ENCODE measurements at regions not wholly inside any gene's neighbourhood (a gene's known extent, or its start where the extent isn't known, plus 50 kb on each side); places are given as distances from the start of the nearest gene placed in this dataset.

DNA sequence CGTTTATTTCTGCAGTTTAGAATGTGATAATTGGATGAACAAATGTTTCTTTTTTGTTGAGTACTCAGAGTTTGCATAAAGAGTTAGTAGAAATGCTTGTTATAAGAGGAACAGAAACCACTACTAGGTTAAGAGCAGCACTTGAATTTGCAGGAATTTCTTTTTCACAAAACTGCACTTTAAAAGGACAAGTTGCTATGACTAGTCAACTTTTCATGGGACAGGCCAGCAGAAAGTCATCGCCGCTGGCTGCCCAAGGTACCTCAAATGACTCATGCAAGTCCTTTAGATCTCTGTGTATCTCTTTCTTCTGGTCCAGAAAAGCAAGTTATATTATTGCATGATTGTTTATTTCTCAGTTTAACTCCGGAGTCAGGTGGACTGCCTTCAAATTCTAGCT, 97.3 kb upstream of the HMHB1 start:
- no peak for DNase-seq
- Histone ChIP-seq H3K4me3 (ENCODE audit: insufficient read depth, low read depth, low read length) (no peak overlapping the region), H3K27me3 (ENCODE audit: control insufficient read depth, insufficient read depth, low read length) (no peaks in the 10 kb centered on the region)

GRCh38 chr5:143713047-143714003, 98.6 kb upstream of the HMHB1 start:
- no peak for DNase-seq
- H3K27me3 ChIP-seq (ENCODE audit: control insufficient read depth, insufficient read depth, low read length) = no peaks in the 10 kb centered on the region
- H3K4me3 ChIP-seq (ENCODE audit: insufficient read depth, low read depth, low read length) = no peak overlapping the region
- H3K36me3 ChIP-seq (replicated peaks; ENCODE audit: control insufficient read depth, insufficient read depth, low read length) = no peaks in the 10 kb centered on the region

More for the DNA sequence above, 97.3 kb upstream of the HMHB1 start:
- no peaks in the 10 kb centered on the region for H3K36me3 ChIP-seq (replicated peaks; ENCODE audit: control insufficient read depth, insufficient read depth, low read length)

- Histone ChIP-seq H3K36me3 (replicated peaks; ENCODE audit: control insufficient read depth, insufficient read depth, low read length) (no peaks in the 10 kb centered on the region), H3K27me3 (ENCODE audit: control insufficient read depth, insufficient read depth, low read length) (no peaks in the 10 kb centered on the region)
Measured at GRCh38 chr5:143708672-143709071, 103.3 kb upstream of the HMHB1 start.

GRCh38 chr5:143707806-143708205, 104.2 kb upstream of the HMHB1 start:
- no peak overlapping the region for H3K4me3 ChIP-seq (ENCODE audit: insufficient read depth, low read depth, low read length)
- no peaks in the 10 kb centered on the region for H3K27me3 ChIP-seq (ENCODE audit: control insufficient read depth, insufficient read depth, low read length)
- no peaks in the 10 kb centered on the region for H3K36me3 ChIP-seq (replicated peaks; ENCODE audit: control insufficient read depth, insufficient read depth, low read length)
- no peak for DNase-seq

More at GRCh38 chr5:143708672-143709071, 103.3 kb upstream of the HMHB1 start:
- no peak overlapping the region for H3K4me3 ChIP-seq (ENCODE audit: insufficient read depth, low read depth, low read length)
- no peak for DNase-seq

GRCh38 chr5:143705381-143705780, 106.6 kb upstream of the HMHB1 start:
- H3K27me3 ChIP-seq (ENCODE audit: control insufficient read depth, insufficient read depth, low read length) = no peaks in the 10 kb centered on the region
- no peaks in the 10 kb centered on the region for H3K36me3 ChIP-seq (replicated peaks; ENCODE audit: control insufficient read depth, insufficient read depth, low read length)
- no peak for DNase-seq
- no peak overlapping the region for H3K4me3 ChIP-seq (ENCODE audit: insufficient read depth, low read depth, low read length)

DNA sequence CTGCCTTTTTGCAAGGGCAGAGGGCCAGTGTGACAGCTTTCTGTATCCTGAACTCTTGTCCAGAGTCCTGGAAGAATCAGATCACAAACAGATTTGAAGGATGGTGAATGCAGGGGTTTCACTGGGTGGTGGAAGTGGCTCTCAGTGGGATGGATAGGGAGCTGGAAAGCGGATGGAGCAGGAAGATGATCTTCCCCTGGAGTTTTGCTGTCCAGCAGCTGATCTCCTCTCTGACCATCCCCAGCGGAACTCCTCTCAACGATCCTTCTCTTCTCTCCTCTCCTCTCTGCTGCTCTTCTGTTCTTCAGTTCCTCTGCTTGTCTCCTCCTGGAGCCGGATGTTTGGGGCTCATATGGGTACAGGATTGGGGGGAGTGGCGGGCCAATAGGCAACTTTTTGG, 108.3 kb upstream of the HMHB1 start:
- no peaks in the 10 kb centered on the region for H3K36me3 ChIP-seq (replicated peaks; ENCODE audit: control insufficient read depth, insufficient read depth, low read length)
- no peak overlapping the region for H3K4me3 ChIP-seq (ENCODE audit: insufficient read depth, low read depth, low read length)
- H3K27me3 ChIP-seq (ENCODE audit: control insufficient read depth, insufficient read depth, low read length) = no peaks in the 10 kb centered on the region
- no peak for DNase-seq

- no peak overlapping the region for H3K4me3 ChIP-seq (ENCODE audit: insufficient read depth, low read depth, low read length)
- no peaks in the 10 kb centered on the region for H3K36me3 ChIP-seq (replicated peaks; ENCODE audit: control insufficient read depth, insufficient read depth, low read length)
- DNase-seq = no peak
- no peaks in the 10 kb centered on the region for H3K27me3 ChIP-seq (ENCODE audit: control insufficient read depth, insufficient read depth, low read length)
Measured at GRCh38 chr5:143701493-143701892, 110.5 kb upstream of the HMHB1 start.

DNA sequence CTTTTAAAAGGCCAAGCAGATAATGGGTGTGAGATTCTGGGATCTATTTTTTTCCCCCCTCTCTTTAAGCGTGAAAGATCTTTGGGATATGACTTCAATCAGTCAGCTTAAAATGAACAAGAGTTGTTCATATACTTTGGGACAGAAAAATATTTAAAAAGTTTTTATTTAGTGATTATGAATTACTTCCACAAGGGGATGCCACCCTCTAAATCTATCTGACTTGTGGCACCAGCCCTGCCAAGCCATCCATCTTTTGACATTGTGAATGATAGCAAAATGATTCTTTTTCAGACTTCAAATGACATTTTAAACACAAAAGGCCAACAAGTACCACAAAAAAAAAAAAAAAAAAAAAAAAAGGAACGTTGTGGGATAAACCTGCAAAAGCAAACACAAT, 111.0 kb upstream of the HMHB1 start:
- H3K4me3 ChIP-seq (ENCODE audit: insufficient read depth, low read depth, low read length) = no peak overlapping the region

GRCh38 chr5:143699121-143699520, 112.8 kb upstream of the HMHB1 start:
- Histone ChIP-seq H3K36me3 (replicated peaks; ENCODE audit: control insufficient read depth, insufficient read depth, low read length) (no peaks in the 10 kb centered on the region), H3K27me3 (ENCODE audit: control insufficient read depth, insufficient read depth, low read length) (no peaks in the 10 kb centered on the region), H3K4me3 (ENCODE audit: insufficient read depth, low read depth, low read length) (no peak overlapping the region)
- no peak for DNase-seq

More for the DNA sequence above, 111.0 kb upstream of the HMHB1 start:
- no peak for DNase-seq
- no peaks in the 10 kb centered on the region for H3K36me3 ChIP-seq (replicated peaks; ENCODE audit: control insufficient read depth, insufficient read depth, low read length)
- H3K27me3 ChIP-seq (ENCODE audit: control insufficient read depth, insufficient read depth, low read length) = no peaks in the 10 kb centered on the region

GRCh38 chr5:143698574-143698973, 113.4 kb upstream of the HMHB1 start:
- Histone ChIP-seq H3K36me3 (replicated peaks; ENCODE audit: control insufficient read depth, insufficient read depth, low read length) (no peaks in the 10 kb centered on the region), H3K4me3 (ENCODE audit: insufficient read depth, low read depth, low read length) (no peak overlapping the region), H3K27me3 (ENCODE audit: control insufficient read depth, insufficient read depth, low read length) (no peaks in the 10 kb centered on the region)
- DNase-seq = no peak

GRCh38 chr5:143696921-143697320, 115.0 kb upstream of the HMHB1 start:
- Histone ChIP-seq H3K4me3 (ENCODE audit: insufficient read depth, low read depth, low read length) (no peak overlapping the region), H3K27me3 (ENCODE audit: control insufficient read depth, insufficient read depth, low read length) (no peaks in the 10 kb centered on the region), H3K36me3 (replicated peaks; ENCODE audit: control insufficient read depth, insufficient read depth, low read length) (no peaks in the 10 kb centered on the region)
- DNase-seq = no peak

GRCh38 chr5:143695941-143696340, 116.0 kb upstream of the HMHB1 start:
- Histone ChIP-seq H3K36me3 (replicated peaks; ENCODE audit: control insufficient read depth, insufficient read depth, low read length) (no peaks in the 10 kb centered on the region), H3K27me3 (ENCODE audit: control insufficient read depth, insufficient read depth, low read length) (no peaks in the 10 kb centered on the region), H3K4me3 (ENCODE audit: insufficient read depth, low read depth, low read length) (no peak overlapping the region)
- DNase-seq = no peak

DNA sequence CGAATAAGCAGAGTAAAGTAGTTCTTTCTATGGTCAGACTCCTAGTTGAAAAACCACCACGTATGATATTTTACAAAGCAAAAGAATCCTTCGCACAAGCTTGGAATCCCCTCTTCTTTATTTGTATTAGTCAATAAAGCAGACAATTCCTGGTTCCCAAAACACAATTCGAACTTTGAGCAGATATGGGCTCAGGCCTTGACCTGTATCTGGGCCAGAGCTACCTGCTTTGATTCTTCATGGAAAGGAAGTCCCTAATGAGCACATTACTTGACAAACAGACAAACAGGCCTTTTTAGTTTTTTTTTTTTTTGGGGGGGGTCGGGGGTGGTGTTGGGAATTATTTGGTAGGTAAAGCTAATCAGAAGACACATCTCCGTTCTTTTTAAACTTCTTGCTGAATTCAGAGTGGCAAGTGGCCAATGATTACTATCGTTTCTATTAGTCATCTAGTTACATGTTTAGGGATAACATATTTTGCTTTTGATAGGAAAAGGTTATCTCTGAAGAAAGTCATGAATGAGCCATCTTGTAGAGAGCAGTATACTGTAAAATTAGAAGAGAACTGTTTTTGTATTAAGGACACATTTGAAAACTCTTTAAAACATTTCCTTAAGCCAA, 116.6 kb upstream of the HMHB1 start:
- no peaks in the 10 kb centered on the region for H3K36me3 ChIP-seq (replicated peaks; ENCODE audit: control insufficient read depth, insufficient read depth, low read length)

GRCh38 chr5:143694357-143694756, 117.6 kb upstream of the HMHB1 start:
- no peak for DNase-seq
- Histone ChIP-seq H3K4me3 (ENCODE audit: insufficient read depth, low read depth, low read length) (no peak overlapping the region), H3K27me3 (ENCODE audit: control insufficient read depth, insufficient read depth, low read length) (no peaks in the 10 kb centered on the region), H3K36me3 (replicated peaks; ENCODE audit: control insufficient read depth, insufficient read depth, low read length) (no peaks in the 10 kb centered on the region)

More for the DNA sequence above, 116.6 kb upstream of the HMHB1 start:
- no peak for DNase-seq
- Histone ChIP-seq H3K4me3 (ENCODE audit: insufficient read depth, low read depth, low read length) (no peak overlapping the region), H3K27me3 (ENCODE audit: control insufficient read depth, insufficient read depth, low read length) (no peaks in the 10 kb centered on the region)

DNA sequence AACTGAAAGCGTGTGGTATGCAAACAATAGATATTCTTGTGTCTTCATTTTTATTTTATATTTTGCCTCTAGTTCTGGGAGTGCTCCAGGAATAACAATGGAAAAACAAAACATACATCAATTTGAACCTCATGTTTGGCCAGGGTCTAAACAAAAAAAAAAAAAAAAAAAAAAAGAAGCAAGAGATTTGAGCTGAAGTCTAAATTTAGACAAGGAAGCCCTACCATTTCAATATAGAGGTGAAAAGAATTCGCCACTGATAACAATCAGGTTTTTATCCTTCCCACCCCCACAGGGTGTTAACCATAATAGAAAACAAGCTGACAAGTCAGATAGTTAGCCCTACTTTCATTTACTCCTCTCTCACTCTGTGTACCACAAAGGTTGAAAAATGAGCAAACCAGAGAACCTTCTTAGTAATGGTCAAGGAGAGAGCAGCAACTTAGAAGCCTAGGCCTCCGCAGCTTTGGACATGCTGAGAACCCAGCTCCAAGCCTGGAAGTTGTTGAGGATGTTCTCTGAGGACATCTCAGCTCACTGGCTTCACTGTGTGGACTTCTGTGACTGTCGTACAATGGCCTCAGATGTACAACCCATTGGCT, 118.2 kb upstream of the HMHB1 start:
- no peak for DNase-seq
- Histone ChIP-seq H3K4me3 (ENCODE audit: insufficient read depth, low read depth, low read length) (no peak overlapping the region), H3K36me3 (replicated peaks; ENCODE audit: control insufficient read depth, insufficient read depth, low read length) (no peaks in the 10 kb centered on the region), H3K27me3 (ENCODE audit: control insufficient read depth, insufficient read depth, low read length) (no peaks in the 10 kb centered on the region)

All from H7 (cell line).